GM12874 (cell line): ENCODE measurements at regions not wholly inside any gene's neighbourhood (a gene's known extent, or its start where the extent isn't known, plus 50 kb on each side); places are given as distances from the start of the nearest gene placed in this dataset.

ENCODE experiments used
- CTCF ChIP-seq: IDR thresholded peaks from 2 replicates; pipeline ENCODE4 v1.5.1; 2011; ENCODE audit warnings: low read depth, mild to moderate bottlenecking, control low read depth, low read length, moderate library complexity; ENCODE audit not compliant: insufficient read depth

GRCh38 chr11:91850021-91850420 is 374.6 kb upstream of the FAT3 start:
- no peak for TF ChIP-seq CTCF

GRCh38 chr11:91846649-91847048 is 378.0 kb upstream of the FAT3 start:
- TF ChIP-seq CTCF = no peak

- TF ChIP-seq CTCF = no peak
Measured at GRCh38 chr11:91846002-91846401, 378.6 kb upstream of the FAT3 start.

- TF ChIP-seq CTCF = no peak
Measured at GRCh38 chr11:91840640-91841240, 383.9 kb upstream of the FAT3 start.

GRCh38 chr11:91837411-91838330 is 386.9 kb upstream of the FAT3 start:
- no peak for TF ChIP-seq CTCF

- no peak for TF ChIP-seq CTCF
Measured at GRCh38 chr11:91835051-91835560, 389.5 kb upstream of the FAT3 start.

- TF ChIP-seq CTCF = no peak
Measured at GRCh38 chr11:91828901-91829300, 395.7 kb upstream of the FAT3 start.
